GM20000 (cell line): ENCODE measurements at regions not wholly inside any gene's neighbourhood (a gene's known extent, or its start where the extent isn't known, plus 50 kb on each side); places are given as distances from the start of the nearest gene placed in this dataset.
"Not testable (repeated sequence)": the region's sequence is repeated elsewhere in the genome, so short reads cannot be mapped to it uniquely, and the experiment has no call there.

ENCODE experiments used
- DNase-seq: peaks from one replicate; pipeline ENCODE4 v3.0.0; 2012; ENCODE audit warnings: low spot score
- CTCF ChIP-seq: IDR thresholded peaks from 2 replicates; pipeline ENCODE4 v1.5.1; 2012; ENCODE audit warnings: mild to moderate bottlenecking, control low read depth; ENCODE audit errors: extremely low read depth, missing control alignments

GRCh38 chr7:149666360-149666945 lies 106.9 kb downstream of the ZNF467 start:
- no peak for TF ChIP-seq CTCF
- no peak for DNase-seq

GRCh38 chr7:149665618-149666017 lies 107.8 kb downstream of the ZNF467 start:
- DNase-seq, result not testable (repeated sequence)

- TF ChIP-seq CTCF, result no peak
- DNase-seq, result no peak
These were observed 108.7 kb downstream of the ZNF467 start for GRCh38 chr7:149664666-149665065.

- DNase-seq, result no peak
- no peak for TF ChIP-seq CTCF
These were observed 109.2 kb downstream of the ZNF467 start for GRCh38 chr7:149664176-149664575.

GRCh38 chr7:149662591-149663095 lies 110.7 kb downstream of the ZNF467 start:
- peak; percentile 60 for TF ChIP-seq CTCF
- DNase-seq, result peak; percentile 61

GRCh38 chr7:149655784-149656183 lies 117.6 kb downstream of the ZNF467 start:
- no peak for TF ChIP-seq CTCF

GRCh38 chr7:149654588-149654987 lies 118.8 kb downstream of the ZNF467 start:
- no peak for DNase-seq
- no peak for TF ChIP-seq CTCF

More at GRCh38 chr7:149655784-149656183, 117.6 kb downstream of the ZNF467 start:
- no peak for DNase-seq

GRCh38 chr7:149650190-149650589 lies 123.2 kb downstream of the ZNF467 start:
- DNase-seq, result not testable (repeated sequence)
